Fibroblast of lung (primary cell): ENCODE measurements at regions not wholly inside any gene's neighbourhood (a gene's known extent, or its start where the extent isn't known, plus 50 kb on each side); places are given as distances from the start of the nearest gene placed in this dataset.

Experiments
- DNase-seq, 2 donors: peaks; one replicate each; pipeline versions ENCODE4 v3.0.0 to v3.0.0-alpha.2; 2010; ENCODE audit warnings: low read depth in 2 of 2
- H2AFZ ChIP-seq: 2 replicates; pipeline ENCODE4 v1.5.1; 2012; ENCODE audit warnings: low read length, control low read depth, inconsistent platforms
- H3K27ac ChIP-seq: 2 replicates; pipeline ENCODE4 v1.5.1; 2011; ENCODE audit warnings: low read length, control low read depth; ENCODE audit not compliant: insufficient read depth
- H3K27me3 ChIP-seq: 2 replicates; pipeline ENCODE4 v1.5.1; 2011; ENCODE audit warnings: mild to moderate bottlenecking, low read length; ENCODE audit not compliant: control insufficient read depth, insufficient read depth
- H3K36me3 ChIP-seq: 2 replicates; pipeline ENCODE4 v1.5.1; 2011; ENCODE audit warnings: low read length; ENCODE audit not compliant: control insufficient read depth, insufficient read depth
- H3K4me1 ChIP-seq: 2 replicates; pipeline ENCODE4 v1.5.1; 2011; ENCODE audit warnings: low read length; ENCODE audit not compliant: control insufficient read depth, insufficient read depth; ENCODE audit errors: extremely low read depth
- H3K4me2 ChIP-seq: 2 replicates; pipeline ENCODE4 v1.5.1; 2011; ENCODE audit warnings: low read length, control low read depth; ENCODE audit not compliant: insufficient read depth; ENCODE audit errors: extremely low read depth
- H3K4me3 ChIP-seq, 4 experiments: fragments of 200-600 bp in 1 of 4; sonication (generic) in 1 of 4; replicated peaks in 1 of 4; 2 replicates each; pipeline ENCODE4 v1.5.1; 2011 to 2016; ENCODE audit warnings: low read length in 4 of 4, low read depth in 3 of 4, mild to moderate bottlenecking in 3 of 4, control low read depth in 2 of 4, inconsistent platforms in 1 of 4, mixed read lengths in 1 of 4; ENCODE audit not compliant: insufficient read depth in 1 of 4; ENCODE audit errors: control extremely low read depth in 1 of 4
- H3K79me2 ChIP-seq: 2 replicates; pipeline ENCODE4 v1.5.1; 2012; ENCODE audit warnings: mild to moderate bottlenecking, low read length, inconsistent platforms; ENCODE audit not compliant: control insufficient read depth, insufficient read depth
- H3K9ac ChIP-seq: 2 replicates; pipeline ENCODE4 v1.5.1; 2011; ENCODE audit warnings: mild to moderate bottlenecking, low read length, control low read depth; ENCODE audit not compliant: insufficient read depth
- H3K9me3 ChIP-seq: 2 replicates; pipeline ENCODE4 v1.5.1; 2012; ENCODE audit warnings: low read depth, low read length; ENCODE audit not compliant: control insufficient read depth, insufficient read depth
- H4K20me1 ChIP-seq: 2 replicates; pipeline ENCODE4 v1.5.1; 2011; ENCODE audit warnings: low read length; ENCODE audit not compliant: control insufficient read depth, insufficient read depth; ENCODE audit errors: extremely low read depth
- CTCF ChIP-seq, 2 donors: IDR thresholded peaks in 1 of 2; conservative IDR thresholded peaks in 1 of 2; 1 replicate in 1 of 2; 2 replicates in 1 of 2; pipeline ENCODE4 v1.5.1; 2011 to 2012; ENCODE audit warnings: low read length in 2 of 2, control low read depth in 1 of 2, inconsistent platforms in 1 of 2, low read depth in 1 of 2, mild to moderate bottlenecking in 1 of 2
- EZH2 ChIP-seq: IDR thresholded peaks from 2 replicates; pipeline ENCODE4 v1.5.1; 2012; ENCODE audit warnings: low read length, control low read depth, mild to moderate bottlenecking; ENCODE audit errors: missing control alignments

- H3K4me2 ChIP-seq: no peak overlapping the region
- no peak overlapping the region for H2AFZ ChIP-seq
Measured at GRCh38 chr4:64520421-64520820, 111.2 kb upstream of the TECRL start.

GRCh38 chr4:64518600-64518999, 109.3 kb upstream of the TECRL start:
- no peak overlapping the region for H3K4me2 ChIP-seq
- no peaks in the 10 kb centered on the region for H3K27me3 ChIP-seq
- no peak for DNase-seq
- no peaks in the 10 kb centered on the region for H3K9me3 ChIP-seq
- no peaks in the 10 kb centered on the region for H3K4me1 ChIP-seq
- H2AFZ ChIP-seq: no peak overlapping the region
- H3K36me3 ChIP-seq: no peaks in the 10 kb centered on the region
- TF ChIP-seq CTCF (conservative IDR thresholded peaks at IDR 0.05 in 1 of 2, IDR thresholded peaks at IDR 0.05 in 1 of 2; ENCODE audit: low read depth in 1 of 2, low read length in 2 of 2) (no peak), EZH2 (no peak)
- no peak overlapping the region for H3K4me3 ChIP-seq
- H3K27ac ChIP-seq: no peak overlapping the region
- no peaks in the 10 kb centered on the region for H4K20me1 ChIP-seq
- no peaks in the 10 kb centered on the region for H3K79me2 ChIP-seq
- H3K9ac ChIP-seq: no peak overlapping the region

More at GRCh38 chr4:64520421-64520820, 111.2 kb upstream of the TECRL start:
- Histone ChIP-seq H3K9ac (no peak overlapping the region), H4K20me1 (no peaks in the 10 kb centered on the region), H3K4me1 (no peaks in the 10 kb centered on the region), H3K27ac (no peak overlapping the region), H3K36me3 (no peaks in the 10 kb centered on the region), H3K9me3 (no peaks in the 10 kb centered on the region), H3K79me2 (no peaks in the 10 kb centered on the region), H3K4me3 (no peak overlapping the region), H3K27me3 (no peaks in the 10 kb centered on the region)
- TF ChIP-seq CTCF (conservative IDR thresholded peaks at IDR 0.05 in 1 of 2, IDR thresholded peaks at IDR 0.05 in 1 of 2; ENCODE audit: low read depth in 1 of 2, low read length in 2 of 2): no peak
- TF ChIP-seq EZH2: no peak
- no peak for DNase-seq

- Histone ChIP-seq H4K20me1 (no peaks in the 10 kb centered on the region), H3K4me1 (no peaks in the 10 kb centered on the region), H3K4me2 (no peak overlapping the region), H3K36me3 (no peaks in the 10 kb centered on the region), H3K9ac (no peak overlapping the region), H3K27ac (no peak overlapping the region), H3K4me3 (no peak overlapping the region), H2AFZ (no peak overlapping the region), H3K27me3 (no peaks in the 10 kb centered on the region), H3K9me3 (no peaks in the 10 kb centered on the region), H3K79me2 (no peaks in the 10 kb centered on the region)
- DNase-seq: no peak
- TF ChIP-seq EZH2 (no peak), CTCF (conservative IDR thresholded peaks at IDR 0.05 in 1 of 2, IDR thresholded peaks at IDR 0.05 in 1 of 2; ENCODE audit: low read depth in 1 of 2, low read length in 2 of 2) (no peak)
Measured at GRCh38 chr4:64516176-64516575, 106.9 kb upstream of the TECRL start.
